ENCODE measurements at regions not wholly inside any gene's neighbourhood (a gene's known extent, or its start where the extent isn't known, plus 50 kb on each side); places are given as distances from the start of the nearest gene placed in this dataset.

GRCh38 chr6:154885214-154885613, 109.9 kb upstream of the TIAM2 start:
- DNase-seq = no peak

- DNase-seq = no peak
Measured at GRCh38 chr6:154886016-154886415, 109.1 kb upstream of the TIAM2 start.

GRCh38 chr6:154886471-154886870, 108.6 kb upstream of the TIAM2 start:
- DNase-seq = no peak

GRCh38 chr6:154887051-154887450, 108.1 kb upstream of the TIAM2 start:
- DNase-seq = no peak

GRCh38 chr6:154888421-154889295, 106.5 kb upstream of the TIAM2 start:
- no peak for DNase-seq

GRCh38 chr6:154890874-154891273, 104.2 kb upstream of the TIAM2 start:
- DNase-seq = no peak

GRCh38 chr6:154891901-154892300, 103.2 kb upstream of the TIAM2 start:
- no peak for DNase-seq

- no peak for DNase-seq
Measured at GRCh38 chr6:154893917-154894316, 101.2 kb upstream of the TIAM2 start.

- peak; percentile 19 for DNase-seq
Measured at GRCh38 chr6:154894902-154895301, 100.2 kb upstream of the TIAM2 start.

- DNase-seq = no peak
Measured at GRCh38 chr6:154895841-154896240, 99.3 kb upstream of the TIAM2 start.

GRCh38 chr6:154898821-154899220, 96.3 kb upstream of the TIAM2 start:
- no peak for DNase-seq

- no peak for DNase-seq
Measured at GRCh38 chr6:154899824-154900463, 95.2 kb upstream of the TIAM2 start.

- peak; percentile 33 for DNase-seq
Measured at GRCh38 chr6:154901876-154902552, 93.1 kb upstream of the TIAM2 start.

GRCh38 chr6:154907291-154907690, 87.8 kb upstream of the TIAM2 start:
- DNase-seq = no peak

GRCh38 chr6:154908723-154909122, 86.4 kb upstream of the TIAM2 start:
- no peak for DNase-seq

- no peak for DNase-seq
Measured at GRCh38 chr6:154909311-154909710, 85.8 kb upstream of the TIAM2 start.

GRCh38 chr6:154909821-154910220, 85.3 kb upstream of the TIAM2 start:
- DNase-seq = no peak

- DNase-seq = no peak
Measured at GRCh38 chr6:154914288-154914687, 80.8 kb upstream of the TIAM2 start.

GRCh38 chr6:154916857-154917256, 78.3 kb upstream of the TIAM2 start:
- DNase-seq = no peak

- DNase-seq = no peak
Measured at GRCh38 chr6:154917941-154918340, 77.2 kb upstream of the TIAM2 start.

- no peak for DNase-seq
Measured at GRCh38 chr6:154919806-154920205, 75.3 kb upstream of the TIAM2 start.

GRCh38 chr6:154920495-154921200, 74.5 kb upstream of the TIAM2 start:
- no peak for DNase-seq

GRCh38 chr6:154921482-154921881, 73.6 kb upstream of the TIAM2 start:
- DNase-seq = no peak
